HUES6 (cell line): ENCODE measurements at regions not wholly inside any gene's neighbourhood (a gene's known extent, or its start where the extent isn't known, plus 50 kb on each side); places are given as distances from the start of the nearest gene placed in this dataset.
"Not testable (repeated sequence)": the region's sequence is repeated elsewhere in the genome, so short reads cannot be mapped to it uniquely, and the experiment has no call there.

Source experiments
- H3K27ac ChIP-seq: 2 replicates; pipeline ENCODE4 v1.7.0; 2013; ENCODE audit warnings: low read depth, mild to moderate bottlenecking, low read length, inconsistent platforms
- H3K27me3 ChIP-seq: 2 replicates; pipeline ENCODE4 v1.6.1; 2013; ENCODE audit warnings: low read length; ENCODE audit not compliant: control insufficient read depth, insufficient read depth
- H3K36me3 ChIP-seq: 2 replicates; pipeline ENCODE4 v1.6.1; 2013; ENCODE audit warnings: low read length; ENCODE audit not compliant: control insufficient read depth, insufficient read depth
- H3K4me1 ChIP-seq: 2 replicates; pipeline ENCODE4 v1.6.1; 2013; ENCODE audit warnings: low read length; ENCODE audit not compliant: control insufficient read depth, insufficient read depth
- H3K4me3 ChIP-seq: 2 replicates; pipeline ENCODE4 v1.5.1; 2013; ENCODE audit warnings: low read depth, low read length
- H3K9ac ChIP-seq: one replicate; pipeline ENCODE4 v1.6.1; 2013; ENCODE audit warnings: mild to moderate bottlenecking, low read length
- H3K9me3 ChIP-seq: 2 replicates; pipeline ENCODE4 v1.6.1; 2013; ENCODE audit warnings: low read depth, low read length; ENCODE audit not compliant: control insufficient read depth, insufficient read depth

DNA sequence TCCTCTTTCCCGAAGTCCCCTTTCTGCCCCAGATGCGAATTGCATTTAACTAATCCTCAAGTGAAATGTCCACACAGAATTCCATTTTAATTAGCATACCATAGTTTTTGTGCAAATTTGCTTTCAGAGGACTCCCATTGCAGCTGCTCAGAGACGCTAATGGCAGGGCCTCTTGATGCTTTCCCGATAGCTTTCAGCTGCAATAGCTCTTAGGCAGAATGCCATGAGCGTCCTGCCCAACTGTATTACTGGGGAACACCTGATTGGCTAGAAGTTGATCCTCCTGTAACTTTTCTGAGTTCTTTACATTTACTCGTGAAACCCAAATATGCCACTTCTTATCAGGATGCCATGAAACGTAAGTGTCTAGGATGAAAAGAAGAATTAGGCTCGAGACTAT, 203.0 kb downstream of the UTP18 start:
- Histone ChIP-seq H3K27me3 (no peaks in the 10 kb centered on the region), H3K4me1 (no peaks in the 10 kb centered on the region), H3K9me3 (no peaks in the 10 kb centered on the region), H3K36me3 (no peaks in the 10 kb centered on the region), H3K4me3 (no peak overlapping the region), H3K27ac (no peak overlapping the region), H3K9ac (no peak overlapping the region)

DNA sequence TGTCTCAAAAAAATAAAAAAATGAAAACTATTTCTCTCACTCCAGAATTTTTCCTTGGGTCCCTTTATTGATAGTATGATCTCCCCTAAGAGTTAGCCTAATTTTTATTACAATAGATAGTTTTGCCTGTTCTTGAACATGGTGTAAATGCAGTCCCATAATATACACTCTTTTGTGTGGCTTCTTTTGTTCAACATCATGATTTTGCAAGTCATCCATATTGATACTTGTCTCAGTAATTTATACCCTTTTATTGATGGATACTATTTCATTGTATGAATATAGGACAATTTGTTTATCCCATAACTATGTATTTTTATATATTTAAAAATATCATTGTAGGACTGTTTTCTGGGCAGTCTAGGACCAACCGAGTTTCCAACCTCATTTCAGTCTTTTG, 207.0 kb downstream of the UTP18 start:
- H3K36me3 ChIP-seq, result no peaks in the 10 kb centered on the region
- no peaks in the 10 kb centered on the region for H3K27me3 ChIP-seq
- H3K9me3 ChIP-seq, result 0 out of 2 replicates have a peak, but pooled peaks cover 3% of the 10 kb centered on the region
- no peak overlapping the region for H3K4me3 ChIP-seq
- H3K27ac ChIP-seq, result no peak overlapping the region
- H3K4me1 ChIP-seq, result no peaks in the 10 kb centered on the region
- H3K9ac ChIP-seq, result no peak overlapping the region

GRCh38 chr17:51472670-51473205, 212.4 kb downstream of the UTP18 start:
- H3K27ac ChIP-seq, result no peak overlapping the region
- H3K4me1 ChIP-seq, result no peaks in the 10 kb centered on the region
- H3K4me3 ChIP-seq, result no peak overlapping the region
- 0 out of 2 replicates have a peak, but pooled peaks cover 3% of the 10 kb centered on the region for H3K9me3 ChIP-seq
- H3K36me3 ChIP-seq, result no peaks in the 10 kb centered on the region
- no peaks in the 10 kb centered on the region for H3K27me3 ChIP-seq
- no peak overlapping the region for H3K9ac ChIP-seq

DNA sequence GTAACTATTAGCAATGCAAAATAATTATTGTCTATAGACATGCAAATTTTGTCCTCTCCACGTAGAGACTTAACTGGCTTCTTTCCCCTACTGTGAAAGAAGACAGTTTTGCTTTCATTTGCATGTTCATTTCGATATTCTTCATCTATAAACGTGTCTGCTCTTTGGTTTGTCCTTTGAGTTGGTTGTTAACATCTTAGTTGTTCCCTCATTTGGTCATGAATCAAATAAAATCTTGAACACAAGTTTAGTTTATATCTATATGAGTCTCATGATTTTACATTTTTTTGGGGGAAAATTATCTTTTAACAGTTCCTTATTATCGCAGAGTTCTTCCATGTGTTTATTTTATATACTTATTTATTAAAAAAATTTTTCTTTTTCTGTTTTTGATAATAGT, 214.4 kb downstream of the UTP18 start:
- Histone ChIP-seq H3K27me3 (no peaks in the 10 kb centered on the region), H3K9ac (no peak overlapping the region)

GRCh38 chr17:51475730-51476129, 215.4 kb downstream of the UTP18 start:
- Histone ChIP-seq H3K9ac (no peak overlapping the region), H3K4me3 (no peak overlapping the region), H3K27me3 (no peaks in the 10 kb centered on the region), H3K4me1 (no peaks in the 10 kb centered on the region), H3K9me3 (no peaks in the 10 kb centered on the region), H3K36me3 (no peaks in the 10 kb centered on the region), H3K27ac (no peak overlapping the region)

More for the DNA sequence above, 214.4 kb downstream of the UTP18 start:
- H3K4me1 ChIP-seq, result no peaks in the 10 kb centered on the region
- no peak overlapping the region for H3K27ac ChIP-seq
- no peak overlapping the region for H3K4me3 ChIP-seq
- H3K9me3 ChIP-seq, result no peaks in the 10 kb centered on the region
- H3K36me3 ChIP-seq, result no peaks in the 10 kb centered on the region

- Histone ChIP-seq H3K9ac (no peak overlapping the region), H3K36me3 (no peaks in the 10 kb centered on the region), H3K27ac (no peak overlapping the region), H3K4me1 (no peaks in the 10 kb centered on the region), H3K4me3 (no peak overlapping the region), H3K27me3 (no peaks in the 10 kb centered on the region), H3K9me3 (peaks cover 4% of the 10 kb centered on the region; the same call in 1 of the 2 replicates)
Observed at GRCh38 chr17:51479303-51479702, 219.0 kb downstream of the UTP18 start.

- Histone ChIP-seq H3K4me3 (no peak overlapping the region), H3K4me1 (no peaks in the 10 kb centered on the region), H3K9ac (no peak overlapping the region), H3K27ac (no peak overlapping the region), H3K27me3 (no peaks in the 10 kb centered on the region), H3K9me3 (peaks cover 4% of the 10 kb centered on the region; the same call in 1 of the 2 replicates), H3K36me3 (no peaks in the 10 kb centered on the region)
Observed at GRCh38 chr17:51481370-51481769, 221.0 kb downstream of the UTP18 start.

DNA sequence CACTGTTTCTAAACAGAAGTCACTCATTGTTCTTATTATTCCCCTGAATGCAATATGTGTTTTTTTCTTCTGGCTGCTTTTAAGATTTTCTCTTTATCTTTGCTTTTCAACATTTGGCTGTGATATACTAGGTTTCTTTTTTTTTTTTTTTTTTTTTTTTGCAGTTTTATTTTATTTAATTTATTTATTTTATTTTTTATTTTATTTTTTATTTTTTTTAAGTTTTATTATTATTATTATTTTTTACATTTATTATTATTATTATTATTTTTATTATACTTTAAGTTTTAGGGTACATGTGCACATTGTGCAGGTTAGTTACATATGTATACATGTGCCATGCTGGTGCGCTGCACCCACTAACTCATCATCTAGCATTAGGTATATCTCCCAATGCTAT, 221.9 kb downstream of the UTP18 start:
- H3K9me3 ChIP-seq, H3K4me1 ChIP-seq, H3K27ac ChIP-seq, H3K9ac ChIP-seq, H3K4me3 ChIP-seq, H3K27me3 ChIP-seq, H3K36me3 ChIP-seq: not testable (repeated sequence)

GRCh38 chr17:51486091-51486490, 225.7 kb downstream of the UTP18 start:
- H3K9me3 ChIP-seq, result peaks cover 4% of the 10 kb centered on the region; the same call in 1 of the 2 replicates
- H3K9ac ChIP-seq, result no peak overlapping the region
- H3K36me3 ChIP-seq, result no peaks in the 10 kb centered on the region
- no peak overlapping the region for H3K27ac ChIP-seq
- H3K4me3 ChIP-seq, result no peak overlapping the region
- H3K27me3 ChIP-seq, result no peaks in the 10 kb centered on the region
- H3K4me1 ChIP-seq, result no peaks in the 10 kb centered on the region

GRCh38 chr17:51486885-51487520, 226.7 kb downstream of the UTP18 start:
- no peaks in the 10 kb centered on the region for H3K9me3 ChIP-seq
- no peaks in the 10 kb centered on the region for H3K4me1 ChIP-seq
- H3K9ac ChIP-seq, result no peak overlapping the region
- no peaks in the 10 kb centered on the region for H3K27me3 ChIP-seq
- H3K4me3 ChIP-seq, result no peak overlapping the region
- H3K36me3 ChIP-seq, result no peaks in the 10 kb centered on the region
- no peak overlapping the region for H3K27ac ChIP-seq

DNA sequence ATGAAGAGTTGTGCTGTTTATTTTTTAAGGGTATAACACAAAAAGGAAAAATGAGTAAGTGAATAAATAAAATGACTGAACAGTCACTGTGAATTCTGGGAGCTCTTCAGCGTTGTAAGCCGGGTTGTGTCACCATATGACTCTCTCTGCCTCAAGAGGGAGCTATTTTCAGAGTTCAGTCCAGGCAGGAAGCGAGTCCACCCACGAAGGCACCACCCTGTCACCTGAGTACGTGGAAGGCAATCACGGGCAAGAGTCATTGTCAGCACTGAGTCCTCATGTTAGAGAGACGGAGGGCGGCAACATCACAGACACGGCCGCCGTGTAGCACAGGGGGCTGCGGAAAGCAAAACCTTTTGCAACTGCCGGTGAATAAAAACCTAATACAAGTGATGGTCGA, 227.6 kb downstream of the UTP18 start:
- no peaks in the 10 kb centered on the region for H3K27me3 ChIP-seq
- H3K4me3 ChIP-seq, result no peak overlapping the region

More for the DNA sequence above, 227.6 kb downstream of the UTP18 start:
- no peak overlapping the region for H3K27ac ChIP-seq
- no peaks in the 10 kb centered on the region for H3K9me3 ChIP-seq
- no peaks in the 10 kb centered on the region for H3K4me1 ChIP-seq
- H3K36me3 ChIP-seq, result no peaks in the 10 kb centered on the region
- no peak overlapping the region for H3K9ac ChIP-seq
